ENCODE measurements at regions not wholly inside any gene's neighbourhood (a gene's known extent, or its start where the extent isn't known, plus 50 kb on each side); places are given as distances from the start of the nearest gene placed in this dataset.

GRCh38 chr3:117084739-117085270 is 375.2 kb downstream of the TUSC7 start:
- no peaks in the 10 kb centered on the region for H3K4me1 Mint-ChIP-seq (ENCODE audit: low read depth, unreplicated experiment)
- CTCF ChIA-PET, result no interaction called here
- no peak overlapping the region for H3K27ac Mint-ChIP-seq (ENCODE audit: unreplicated experiment)
- no TSS peak for BruUV-seq (replicated peaks)
- no peaks in the 10 kb centered on the region for H3K36me3 Mint-ChIP-seq (ENCODE audit: insufficient read depth, unreplicated experiment)
- TF ChIP-seq, protein P1, sequence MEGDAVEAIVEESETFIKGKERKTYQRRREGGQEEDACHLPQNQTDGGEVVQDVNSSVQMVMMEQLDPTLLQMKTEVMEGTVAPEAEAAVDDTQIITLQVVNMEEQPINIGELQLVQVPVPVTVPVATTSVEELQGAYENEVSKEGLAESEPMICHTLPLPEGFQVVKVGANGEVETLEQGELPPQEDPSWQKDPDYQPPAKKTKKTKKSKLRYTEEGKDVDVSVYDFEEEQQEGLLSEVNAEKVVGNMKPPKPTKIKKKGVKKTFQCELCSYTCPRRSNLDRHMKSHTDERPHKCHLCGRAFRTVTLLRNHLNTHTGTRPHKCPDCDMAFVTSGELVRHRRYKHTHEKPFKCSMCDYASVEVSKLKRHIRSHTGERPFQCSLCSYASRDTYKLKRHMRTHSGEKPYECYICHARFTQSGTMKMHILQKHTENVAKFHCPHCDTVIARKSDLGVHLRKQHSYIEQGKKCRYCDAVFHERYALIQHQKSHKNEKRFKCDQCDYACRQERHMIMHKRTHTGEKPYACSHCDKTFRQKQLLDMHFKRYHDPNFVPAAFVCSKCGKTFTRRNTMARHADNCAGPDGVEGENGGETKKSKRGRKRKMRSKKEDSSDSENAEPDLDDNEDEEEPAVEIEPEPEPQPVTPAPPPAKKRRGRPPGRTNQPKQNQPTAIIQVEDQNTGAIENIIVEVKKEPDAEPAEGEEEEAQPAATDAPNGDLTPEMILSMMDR (IDR thresholded peaks at IDR 0.05; ENCODE audit: unreplicated experiment), result no peak
- H3K9me3 Mint-ChIP-seq (ENCODE audit: low read depth, unreplicated experiment), result no peaks in the 10 kb centered on the region
- intact Hi-C loops (cut with micrococcal nuclease; ENCODE audit: unreplicated experiment), result no loop called here
- H3K27me3 Mint-ChIP-seq (ENCODE audit: unreplicated experiment), result peaks cover 15% of the 10 kb centered on the region
- no peak for DNase-seq
- no peak overlapping the region for H3K4me3 Mint-ChIP-seq (ENCODE audit: low read depth, unreplicated experiment)

DNA sequence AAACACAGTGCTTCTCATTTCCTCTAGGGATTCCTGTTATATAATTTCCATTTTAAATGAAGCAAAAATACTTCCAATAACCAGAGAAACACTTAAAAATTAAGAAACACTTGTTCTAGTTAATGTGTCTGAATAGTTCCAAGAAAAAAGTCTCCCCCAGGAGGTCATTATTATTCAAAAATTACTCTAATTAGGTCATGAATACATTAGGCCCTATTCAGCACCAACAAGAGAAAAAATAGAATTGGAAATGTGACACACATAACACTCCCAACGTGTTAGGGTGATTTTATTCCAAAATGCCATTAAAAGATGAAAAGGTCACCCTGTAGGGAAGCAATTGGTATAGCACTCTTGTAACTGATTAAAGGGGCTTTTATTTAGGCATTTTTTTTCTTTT is 382.1 kb downstream of the TUSC7 start:
- H3K27ac Mint-ChIP-seq (ENCODE audit: unreplicated experiment), result no peak overlapping the region
- intact Hi-C loops (cut with micrococcal nuclease; ENCODE audit: unreplicated experiment), result no loop called here
- CTCF ChIA-PET, result no interaction called here
- no peaks in the 10 kb centered on the region for H3K36me3 Mint-ChIP-seq (ENCODE audit: insufficient read depth, unreplicated experiment)
- no peaks in the 10 kb centered on the region for H3K4me1 Mint-ChIP-seq (ENCODE audit: low read depth, unreplicated experiment)
- TF ChIP-seq, protein P1 (IDR thresholded peaks at IDR 0.05; ENCODE audit: unreplicated experiment), result no peak
- peaks cover 4% of the 10 kb centered on the region for H3K9me3 Mint-ChIP-seq (ENCODE audit: low read depth, unreplicated experiment)
- DNase-seq, result no peak
- no TSS peak for BruUV-seq (replicated peaks)
- no peaks in the 10 kb centered on the region for H3K27me3 Mint-ChIP-seq (ENCODE audit: unreplicated experiment)
- no peak overlapping the region for H3K4me3 Mint-ChIP-seq (ENCODE audit: low read depth, unreplicated experiment)

GRCh38 chr3:117096549-117096948 is 387.0 kb downstream of the TUSC7 start:
- intact Hi-C loops (cut with micrococcal nuclease; ENCODE audit: unreplicated experiment), result no loop called here
- CTCF ChIA-PET, result no interaction called here
- no peaks in the 10 kb centered on the region for H3K4me1 Mint-ChIP-seq (ENCODE audit: low read depth, unreplicated experiment)
- H3K27ac Mint-ChIP-seq (ENCODE audit: unreplicated experiment), result no peak overlapping the region
- H3K36me3 Mint-ChIP-seq (ENCODE audit: insufficient read depth, unreplicated experiment), result no peaks in the 10 kb centered on the region
- no peaks in the 10 kb centered on the region for H3K27me3 Mint-ChIP-seq (ENCODE audit: unreplicated experiment)
- no TSS peak for BruUV-seq (replicated peaks)
- no peak for DNase-seq
- H3K4me3 Mint-ChIP-seq (ENCODE audit: low read depth, unreplicated experiment), result no peak overlapping the region
- TF ChIP-seq, protein P1 (IDR thresholded peaks at IDR 0.05; ENCODE audit: unreplicated experiment), result no peak
- no peaks in the 10 kb centered on the region for H3K9me3 Mint-ChIP-seq (ENCODE audit: low read depth, unreplicated experiment)

DNA sequence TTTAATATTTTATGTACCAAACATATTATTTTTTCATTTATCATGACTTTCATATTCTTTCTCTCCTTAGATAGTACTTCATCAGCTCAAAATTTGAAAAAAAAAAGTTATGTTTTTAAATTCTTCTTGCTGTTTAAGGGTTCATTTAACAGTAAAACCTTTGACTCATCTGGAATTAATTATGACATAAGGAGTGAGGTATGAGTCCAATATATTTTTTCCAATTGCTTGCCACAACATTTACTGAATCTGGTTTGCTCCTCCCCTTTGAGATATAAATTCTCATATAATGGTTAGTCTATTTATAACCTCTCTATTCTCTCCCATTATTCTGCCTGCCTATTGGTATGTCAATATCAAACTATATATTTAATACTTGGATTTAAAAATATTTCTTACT is 387.8 kb downstream of the TUSC7 start:
- DNase-seq, result no peak
- BruUV-seq (replicated peaks), result no TSS peak
- Mint-ChIP-seq H3K4me3 (ENCODE audit: low read depth, unreplicated experiment) (no peak overlapping the region), H3K4me1 (ENCODE audit: low read depth, unreplicated experiment) (no peaks in the 10 kb centered on the region), H3K9me3 (ENCODE audit: low read depth, unreplicated experiment) (no peaks in the 10 kb centered on the region), H3K36me3 (ENCODE audit: insufficient read depth, unreplicated experiment) (no peaks in the 10 kb centered on the region), H3K27ac (ENCODE audit: unreplicated experiment) (no peak overlapping the region), H3K27me3 (ENCODE audit: unreplicated experiment) (no peaks in the 10 kb centered on the region)
- CTCF ChIA-PET, result no interaction called here
- intact Hi-C loops (cut with micrococcal nuclease; ENCODE audit: unreplicated experiment), result no loop called here
- TF ChIP-seq, protein P1 (IDR thresholded peaks at IDR 0.05; ENCODE audit: unreplicated experiment), result no peak
